GM21528 (cell line): ENCODE measurements at regions not wholly inside any gene's neighbourhood (a gene's known extent, or its start where the extent isn't known, plus 50 kb on each side); places are given as distances from the start of the nearest gene placed in this dataset.

Source experiments
- ATAC-seq: cut with Tn5 transposase; IDR thresholded peaks from one replicate; pipeline ENCODE4 v1.9.1; 2021; ENCODE audit warnings: mild to moderate bottlenecking, moderate library complexity; ENCODE audit not compliant: unreplicated experiment, low FRiP score

GRCh38 chr10:113219446-113219845 is 269.4 kb downstream of the TCF7L2 start:
- ATAC-seq, result no peak

DNA sequence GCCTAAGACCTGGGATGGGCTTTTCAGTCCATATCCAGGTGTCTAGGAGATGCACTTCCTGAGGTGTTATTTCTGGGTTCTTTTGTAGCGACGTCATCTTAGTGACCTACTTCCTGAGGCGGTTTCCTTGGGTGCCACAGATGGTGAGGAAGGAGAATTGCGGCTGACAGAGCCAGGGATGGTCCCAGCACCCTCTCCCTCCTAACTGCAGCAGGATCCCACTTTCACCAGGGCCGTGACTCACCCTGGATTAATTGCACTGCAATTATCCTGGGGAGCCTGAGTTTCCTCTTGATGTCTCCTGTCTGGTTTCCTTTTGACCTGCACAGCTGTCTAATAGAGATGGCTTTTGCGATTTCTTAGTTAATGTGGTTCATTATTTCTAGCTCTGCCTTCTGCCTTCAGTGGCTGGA is 271.7 kb downstream of the TCF7L2 start:
- no peak for ATAC-seq

- ATAC-seq, result no peak
Observed at GRCh38 chr10:113222207-113222606, 272.2 kb downstream of the TCF7L2 start.

DNA sequence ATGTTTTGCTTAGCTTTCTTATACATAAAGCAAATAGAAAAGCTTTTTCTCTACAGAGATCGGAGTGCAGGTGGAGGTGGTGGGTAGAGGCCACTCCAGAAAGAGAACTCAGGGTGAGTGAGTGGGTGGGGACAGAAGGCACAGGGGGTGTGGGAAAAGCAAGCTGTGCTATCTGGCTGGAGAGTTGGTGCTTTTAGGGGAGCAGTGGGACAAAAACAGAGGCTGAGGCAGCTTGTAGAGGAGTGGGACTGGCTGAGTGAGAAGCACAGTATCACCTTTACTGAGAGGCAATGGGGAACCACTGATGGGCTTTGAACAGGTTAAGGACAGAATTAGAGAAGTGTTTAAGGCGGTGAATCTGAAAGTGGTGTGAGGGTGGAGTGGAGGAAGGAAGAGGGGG is 275.3 kb downstream of the TCF7L2 start:
- ATAC-seq, result no peak

- ATAC-seq, result no peak
Observed at GRCh38 chr10:113225903-113226302, 275.9 kb downstream of the TCF7L2 start.

DNA sequence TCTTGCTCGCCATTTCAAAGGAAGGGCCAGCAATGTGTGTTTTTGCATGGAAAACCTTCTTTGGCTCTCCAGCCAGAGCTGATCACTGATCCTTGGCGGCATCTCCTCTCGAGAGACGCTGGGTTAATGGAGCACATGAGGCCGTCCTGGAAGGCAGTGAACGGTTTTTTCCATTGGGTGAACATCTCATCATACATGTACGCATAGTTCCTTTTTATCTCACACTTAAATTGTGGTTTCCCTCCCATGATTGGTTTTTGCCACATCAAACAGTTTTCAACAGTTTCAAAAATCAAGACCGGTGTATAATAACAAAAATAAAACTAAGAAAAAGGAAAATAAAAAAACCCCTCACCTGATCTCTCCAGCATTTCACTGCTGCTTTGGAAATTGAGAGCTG is 276.4 kb downstream of the TCF7L2 start:
- no peak for ATAC-seq

DNA sequence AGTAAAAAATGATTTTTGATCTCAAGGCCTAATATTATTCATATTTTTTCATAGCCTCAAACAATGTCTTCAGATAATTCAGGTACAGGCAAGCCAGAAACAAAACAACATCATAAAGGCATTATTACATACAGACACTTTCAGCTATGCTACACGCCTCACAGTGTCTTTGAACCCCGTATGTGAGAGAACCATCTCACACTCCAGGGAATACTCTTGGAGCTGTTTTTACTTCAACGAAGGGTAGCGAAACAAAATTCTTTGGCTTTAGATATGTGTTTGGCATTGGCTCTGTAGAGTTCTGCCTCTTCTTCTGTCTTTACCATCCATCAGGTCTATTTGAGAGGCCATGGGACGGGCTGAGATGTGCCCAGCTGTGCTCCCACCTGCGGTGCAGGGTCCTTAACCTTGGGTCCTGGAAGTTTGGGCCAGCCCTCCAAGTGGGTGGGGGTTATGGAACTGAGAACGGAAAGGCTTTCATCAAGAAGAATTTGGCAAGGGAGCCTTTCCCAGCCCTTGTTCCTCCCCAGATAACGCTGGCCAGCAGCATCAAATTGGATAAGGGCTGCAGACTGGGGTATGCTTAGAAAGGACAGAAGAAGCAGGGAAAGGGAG is 276.9 kb downstream of the TCF7L2 start:
- no peak for ATAC-seq

GRCh38 chr10:113228530-113228929 is 278.5 kb downstream of the TCF7L2 start:
- no peak for ATAC-seq

DNA sequence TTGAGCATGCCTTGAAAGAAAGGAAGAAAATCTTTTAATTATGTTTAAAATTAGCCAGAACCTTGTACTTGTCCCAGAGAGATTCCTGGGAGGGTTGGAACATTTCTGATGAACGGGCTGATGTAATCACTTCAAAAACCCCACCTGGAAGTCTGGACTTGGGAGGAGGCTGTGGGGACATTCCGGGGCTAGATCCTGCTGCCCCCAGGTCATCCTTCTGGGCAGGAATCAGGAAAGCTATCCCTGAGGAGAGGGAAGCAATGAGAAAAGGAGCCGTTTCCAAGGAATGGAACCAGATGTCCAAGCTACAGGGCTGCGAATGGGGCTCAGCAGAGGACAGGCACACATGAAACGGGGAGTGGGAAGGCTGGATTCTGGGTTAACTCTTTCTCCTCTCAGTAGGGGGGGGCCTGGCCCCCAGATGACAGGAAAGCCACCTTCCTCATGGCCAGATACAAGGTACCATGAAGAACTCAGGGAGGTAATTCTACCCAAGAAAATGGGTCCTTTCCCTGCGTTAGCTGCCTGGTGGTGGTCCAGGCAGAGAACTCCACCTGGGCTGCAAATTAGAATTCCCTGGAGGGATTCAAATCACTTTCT is 280.1 kb downstream of the TCF7L2 start:
- ATAC-seq, result no peak

- peak; percentile 66 for ATAC-seq
Observed at GRCh38 chr10:113232928-113233511, 283.0 kb downstream of the TCF7L2 start.

DNA sequence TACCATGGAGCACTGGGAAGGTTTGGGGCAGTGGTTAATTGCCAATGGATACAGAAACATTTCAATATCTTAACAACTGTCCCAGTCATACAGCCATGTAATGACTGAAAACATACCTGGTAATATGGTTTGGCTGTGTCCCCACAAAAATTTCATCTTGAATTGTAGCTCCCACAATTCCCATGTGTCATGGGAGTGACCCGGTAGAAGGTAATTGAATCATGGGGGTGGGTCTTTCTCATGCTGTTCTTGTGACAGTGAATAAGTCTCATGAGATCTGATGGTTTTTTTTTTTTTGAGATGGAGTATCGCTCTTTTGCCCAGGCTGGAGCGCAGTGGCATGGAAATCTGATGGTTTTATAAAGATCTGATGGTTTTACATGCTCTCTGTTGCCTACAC is 284.4 kb downstream of the TCF7L2 start:
- no peak for ATAC-seq

GRCh38 chr10:113235508-113235907 is 285.5 kb downstream of the TCF7L2 start:
- ATAC-seq, result no peak

DNA sequence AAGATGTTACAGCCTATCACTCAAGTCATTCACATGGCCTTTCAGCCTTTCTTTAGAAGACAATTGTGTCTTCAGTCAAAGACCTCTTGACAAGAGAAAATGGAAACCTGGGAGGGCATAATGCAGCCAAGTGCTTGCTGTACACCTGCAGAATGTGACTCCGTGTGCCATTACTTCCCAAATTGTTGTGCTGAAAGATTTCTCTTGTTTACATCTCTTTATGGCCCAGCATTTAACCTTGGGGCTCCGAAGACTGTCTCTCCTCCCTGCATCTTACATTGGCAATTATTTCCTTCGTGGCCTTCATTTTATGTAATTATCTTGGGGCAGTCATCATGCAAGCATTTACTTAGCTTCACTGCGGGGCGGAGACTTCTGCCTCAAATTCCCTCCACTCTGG is 287.0 kb downstream of the TCF7L2 start:
- ATAC-seq, result no peak

GRCh38 chr10:113239566-113240350 is 289.7 kb downstream of the TCF7L2 start:
- ATAC-seq, result no peak

GRCh38 chr10:113240736-113241135 is 290.7 kb downstream of the TCF7L2 start:
- no peak for ATAC-seq

DNA sequence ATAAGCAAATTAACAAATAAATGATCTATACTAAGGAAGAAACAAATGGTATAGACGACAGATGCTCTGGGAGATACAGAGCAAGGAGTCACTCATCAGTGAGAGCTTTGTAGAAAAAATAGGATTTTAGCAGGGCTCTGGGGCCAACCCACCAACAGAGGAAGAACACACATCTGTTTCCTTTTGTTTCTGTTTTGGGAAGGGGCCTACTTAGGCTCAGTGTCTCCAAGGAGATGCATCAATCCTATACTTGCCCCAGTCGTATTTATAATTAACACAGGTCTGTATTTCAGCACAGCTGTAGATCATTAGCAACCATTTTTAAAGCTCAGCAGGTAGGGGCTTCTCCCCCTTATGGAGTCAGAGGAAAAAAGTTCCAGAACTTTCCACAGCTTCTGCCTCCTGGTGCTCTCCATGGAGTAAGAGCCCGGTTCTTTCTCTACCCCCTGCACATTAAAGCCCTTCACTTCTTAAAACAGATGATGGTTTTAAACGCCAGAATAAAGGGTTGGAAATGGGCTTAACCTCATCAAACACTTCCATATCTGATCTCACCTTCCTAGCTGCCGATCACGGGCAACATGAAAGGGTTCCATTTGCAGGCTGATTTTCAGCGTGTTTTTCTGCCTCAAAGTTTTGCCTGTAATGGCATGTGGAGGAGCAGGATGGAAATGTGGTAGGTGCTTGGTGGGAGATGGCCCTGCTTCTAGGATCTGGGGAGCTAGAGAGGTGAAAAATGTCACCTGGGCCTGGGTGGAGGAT is 291.7 kb downstream of the TCF7L2 start:
- ATAC-seq, result no peak

DNA sequence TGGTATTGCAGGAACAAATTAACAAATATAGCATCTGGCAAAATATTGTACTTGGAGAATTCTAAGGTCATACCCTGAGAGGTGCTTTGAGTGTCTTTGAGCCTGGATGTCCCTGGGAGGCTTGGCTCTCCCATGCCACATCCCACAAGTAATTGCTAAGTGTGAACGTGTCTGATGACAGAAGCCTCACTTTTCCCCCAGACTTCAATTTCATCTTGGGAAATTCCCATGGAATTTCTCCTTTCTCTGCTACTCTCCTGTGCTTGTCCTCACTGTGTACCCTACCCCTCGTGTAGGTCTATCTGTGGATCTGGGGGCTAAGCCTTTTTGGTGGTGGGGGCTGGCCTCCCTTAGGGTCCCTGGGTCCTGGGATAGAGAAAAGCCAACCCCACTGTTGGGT is 293.3 kb downstream of the TCF7L2 start:
- no peak for ATAC-seq

GRCh38 chr10:113244750-113245149 is 294.7 kb downstream of the TCF7L2 start:
- no peak for ATAC-seq

DNA sequence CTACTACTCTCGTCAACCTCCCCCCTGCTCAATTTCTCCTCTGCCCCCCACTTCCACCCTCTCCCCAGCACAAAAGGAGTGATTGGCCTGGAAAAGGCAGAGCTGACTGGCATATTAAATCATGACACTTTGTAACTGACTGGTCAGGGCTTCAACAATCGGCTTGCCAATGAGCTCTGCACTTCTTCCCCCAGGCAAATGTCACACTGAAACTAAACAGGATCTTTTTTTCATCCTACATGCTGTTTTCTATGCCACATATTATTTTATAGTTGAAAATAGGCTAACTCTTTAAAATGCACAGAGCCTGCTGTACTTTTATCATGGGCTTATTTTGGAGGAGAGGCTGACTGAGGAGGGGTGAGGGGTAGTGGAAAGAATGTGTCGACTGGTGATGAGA is 295.2 kb downstream of the TCF7L2 start:
- ATAC-seq, result no peak

DNA sequence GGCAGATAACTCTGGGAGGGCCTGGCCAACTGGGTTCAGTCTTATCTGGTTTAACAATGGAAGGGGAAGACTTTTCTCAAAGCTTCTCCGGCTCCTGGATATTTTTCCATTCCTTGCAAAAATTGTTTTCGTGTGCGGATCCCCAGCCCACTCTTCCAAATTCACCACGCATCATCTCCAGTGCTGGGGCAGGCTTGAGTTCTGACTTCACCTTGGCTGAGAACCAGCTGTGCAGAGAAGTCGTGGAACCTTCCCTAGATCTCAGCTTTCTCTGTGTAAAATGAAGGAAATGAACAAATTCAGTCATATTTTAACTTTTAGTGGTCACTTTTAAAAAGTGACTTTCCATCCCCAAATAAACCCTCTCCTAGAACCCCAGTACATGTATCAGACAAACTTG is 297.0 kb downstream of the TCF7L2 start:
- no peak for ATAC-seq
